Keratinocyte (primary cell): ENCODE measurements at regions not wholly inside any gene's neighbourhood (a gene's known extent, or its start where the extent isn't known, plus 50 kb on each side); places are given as distances from the start of the nearest gene placed in this dataset.

ENCODE experiments used
- CTCF ChIP-seq, 3 experiments: IDR thresholded peaks in 1 of 3; conservative IDR thresholded peaks in 1 of 3; optimal IDR thresholded peaks in 1 of 3; 2 replicates in 2 of 3; 3 replicates in 1 of 3; pipeline versions ENCODE3 to v1.5.1; 2011; ENCODE audit warnings: low read length in 3 of 3, mild to moderate bottlenecking in 3 of 3, moderate library complexity in 2 of 3, control low read depth in 1 of 3, inconsistent platforms in 1 of 3; ENCODE audit not compliant: insufficient read depth in 2 of 3; ENCODE audit errors: extremely low read depth in 1 of 3
- EZH2 ChIP-seq: IDR thresholded peaks from one replicate; pipeline ENCODE4 v1.6.1; 2012; ENCODE audit warnings: inconsistent platforms, mild to moderate bottlenecking, low read length, moderate library complexity

GRCh38 chr3:7897655-7898054, 604.0 kb upstream of the LMCD1 start:
- TF ChIP-seq CTCF (optimal IDR thresholded peaks at IDR 0.05 in 1 of 3, IDR thresholded peaks at IDR 0.05 in 1 of 3, conservative IDR thresholded peaks at IDR 0.05 in 1 of 3; ENCODE audit: extremely low read depth in 1 of 3, insufficient read depth in 2 of 3, low read length in 3 of 3), result no peak
- no peak for TF ChIP-seq EZH2
